ENCODE measurements at regions not wholly inside any gene's neighbourhood (a gene's known extent, or its start where the extent isn't known, plus 50 kb on each side); places are given as distances from the start of the nearest gene placed in this dataset.

- H3K9me3 ChIP-seq (ENCODE audit: control insufficient read depth, insufficient read depth, low read length): peaks cover 25% of the 10 kb centered on the region
- no peaks in the 10 kb centered on the region for H3K36me3 ChIP-seq (ENCODE audit: control insufficient read depth, insufficient read depth, low read length)
- H3K27me3 ChIP-seq (ENCODE audit: control insufficient read depth, insufficient read depth, low read length): no peaks in the 10 kb centered on the region
- no peak overlapping the region for H3K4me3 ChIP-seq (ENCODE audit: low read depth, low read length)
- no peaks in the 10 kb centered on the region for H3K4me1 ChIP-seq (ENCODE audit: control insufficient read depth, insufficient read depth, low read length)
- H3K9ac ChIP-seq (ENCODE audit: low read depth, low read length): no peak overlapping the region
Measured at GRCh38 chr12:34287437-34287836, 265.1 kb downstream of the ALG10 start.

GRCh38 chr12:34287986-34288962 is 266.0 kb downstream of the ALG10 start:
- no peak overlapping the region for H3K4me3 ChIP-seq (ENCODE audit: low read depth, low read length)
- H3K4me1 ChIP-seq (ENCODE audit: control insufficient read depth, insufficient read depth, low read length): no peaks in the 10 kb centered on the region
- H3K9ac ChIP-seq (ENCODE audit: low read depth, low read length): no peak overlapping the region
- H3K36me3 ChIP-seq (ENCODE audit: control insufficient read depth, insufficient read depth, low read length): no peaks in the 10 kb centered on the region
- H3K9me3 ChIP-seq (ENCODE audit: control insufficient read depth, insufficient read depth, low read length): peaks cover 25% of the 10 kb centered on the region
- H3K27me3 ChIP-seq (ENCODE audit: control insufficient read depth, insufficient read depth, low read length): no peaks in the 10 kb centered on the region

- Histone ChIP-seq H3K4me3 (ENCODE audit: low read depth, low read length) (no peak overlapping the region), H3K36me3 (ENCODE audit: control insufficient read depth, insufficient read depth, low read length) (no peaks in the 10 kb centered on the region), H3K9ac (ENCODE audit: low read depth, low read length) (no peak overlapping the region), H3K9me3 (ENCODE audit: control insufficient read depth, insufficient read depth, low read length) (peaks cover 25% of the 10 kb centered on the region), H3K27me3 (ENCODE audit: control insufficient read depth, insufficient read depth, low read length) (no peaks in the 10 kb centered on the region), H3K4me1 (ENCODE audit: control insufficient read depth, insufficient read depth, low read length) (no peaks in the 10 kb centered on the region)
Measured at GRCh38 chr12:34288963-34289345, 266.7 kb downstream of the ALG10 start.

GRCh38 chr12:34289431-34290380 is 267.4 kb downstream of the ALG10 start:
- H3K4me3 ChIP-seq (ENCODE audit: low read depth, low read length): no peak overlapping the region
- no peak overlapping the region for H3K9ac ChIP-seq (ENCODE audit: low read depth, low read length)
- peaks cover 20% of the 10 kb centered on the region for H3K9me3 ChIP-seq (ENCODE audit: control insufficient read depth, insufficient read depth, low read length)
- H3K27me3 ChIP-seq (ENCODE audit: control insufficient read depth, insufficient read depth, low read length): no peaks in the 10 kb centered on the region
- no peaks in the 10 kb centered on the region for H3K36me3 ChIP-seq (ENCODE audit: control insufficient read depth, insufficient read depth, low read length)
- H3K4me1 ChIP-seq (ENCODE audit: control insufficient read depth, insufficient read depth, low read length): no peaks in the 10 kb centered on the region

- Histone ChIP-seq H3K9me3 (ENCODE audit: control insufficient read depth, insufficient read depth, low read length) (peaks cover 15% of the 10 kb centered on the region), H3K36me3 (ENCODE audit: control insufficient read depth, insufficient read depth, low read length) (no peaks in the 10 kb centered on the region), H3K4me1 (ENCODE audit: control insufficient read depth, insufficient read depth, low read length) (no peaks in the 10 kb centered on the region), H3K27me3 (ENCODE audit: control insufficient read depth, insufficient read depth, low read length) (no peaks in the 10 kb centered on the region), H3K9ac (ENCODE audit: low read depth, low read length) (no peak overlapping the region), H3K4me3 (ENCODE audit: low read depth, low read length) (no peak overlapping the region)
Measured at GRCh38 chr12:34290381-34290995, 268.2 kb downstream of the ALG10 start.

GRCh38 chr12:34291001-34291400 is 268.7 kb downstream of the ALG10 start:
- no peaks in the 10 kb centered on the region for H3K27me3 ChIP-seq (ENCODE audit: control insufficient read depth, insufficient read depth, low read length)
- no peak overlapping the region for H3K4me3 ChIP-seq (ENCODE audit: low read depth, low read length)
- H3K9me3 ChIP-seq (ENCODE audit: control insufficient read depth, insufficient read depth, low read length): peaks cover 10% of the 10 kb centered on the region
- H3K36me3 ChIP-seq (ENCODE audit: control insufficient read depth, insufficient read depth, low read length): no peaks in the 10 kb centered on the region
- no peaks in the 10 kb centered on the region for H3K4me1 ChIP-seq (ENCODE audit: control insufficient read depth, insufficient read depth, low read length)
- no peak overlapping the region for H3K9ac ChIP-seq (ENCODE audit: low read depth, low read length)

- Histone ChIP-seq H3K36me3 (ENCODE audit: control insufficient read depth, insufficient read depth, low read length) (no peaks in the 10 kb centered on the region), H3K4me1 (ENCODE audit: control insufficient read depth, insufficient read depth, low read length) (no peaks in the 10 kb centered on the region), H3K9me3 (ENCODE audit: control insufficient read depth, insufficient read depth, low read length) (peaks cover 6% of the 10 kb centered on the region), H3K9ac (ENCODE audit: low read depth, low read length) (no peak overlapping the region), H3K27me3 (ENCODE audit: control insufficient read depth, insufficient read depth, low read length) (no peaks in the 10 kb centered on the region), H3K4me3 (ENCODE audit: low read depth, low read length) (no peak overlapping the region)
Measured at GRCh38 chr12:34291426-34291901, 269.2 kb downstream of the ALG10 start.

GRCh38 chr12:34292736-34293625 is 270.7 kb downstream of the ALG10 start:
- Histone ChIP-seq H3K9me3 (ENCODE audit: control insufficient read depth, insufficient read depth, low read length) (peaks cover 2% of the 10 kb centered on the region), H3K27me3 (ENCODE audit: control insufficient read depth, insufficient read depth, low read length) (no peaks in the 10 kb centered on the region)

GRCh38 chr12:34294137-34294536 is 271.8 kb downstream of the ALG10 start:
- no peaks in the 10 kb centered on the region for H3K27me3 ChIP-seq (ENCODE audit: control insufficient read depth, insufficient read depth, low read length)
- no peaks in the 10 kb centered on the region for H3K4me1 ChIP-seq (ENCODE audit: control insufficient read depth, insufficient read depth, low read length)
- H3K36me3 ChIP-seq (ENCODE audit: control insufficient read depth, insufficient read depth, low read length): no peaks in the 10 kb centered on the region
- H3K9me3 ChIP-seq (ENCODE audit: control insufficient read depth, insufficient read depth, low read length): no peaks in the 10 kb centered on the region
- H3K4me3 ChIP-seq (ENCODE audit: low read depth, low read length): no peak overlapping the region
- no peak overlapping the region for H3K9ac ChIP-seq (ENCODE audit: low read depth, low read length)

More at GRCh38 chr12:34292736-34293625, 270.7 kb downstream of the ALG10 start:
- Histone ChIP-seq H3K4me3 (ENCODE audit: low read depth, low read length) (no peak overlapping the region), H3K9ac (ENCODE audit: low read depth, low read length) (no peak overlapping the region), H3K4me1 (ENCODE audit: control insufficient read depth, insufficient read depth, low read length) (no peaks in the 10 kb centered on the region), H3K36me3 (ENCODE audit: control insufficient read depth, insufficient read depth, low read length) (no peaks in the 10 kb centered on the region)

- H3K36me3 ChIP-seq (ENCODE audit: control insufficient read depth, insufficient read depth, low read length): no peaks in the 10 kb centered on the region
- H3K27me3 ChIP-seq (ENCODE audit: control insufficient read depth, insufficient read depth, low read length): no peaks in the 10 kb centered on the region
- no peaks in the 10 kb centered on the region for H3K9me3 ChIP-seq (ENCODE audit: control insufficient read depth, insufficient read depth, low read length)
- H3K9ac ChIP-seq (ENCODE audit: low read depth, low read length): no peak overlapping the region
- H3K4me3 ChIP-seq (ENCODE audit: low read depth, low read length): no peak overlapping the region
- no peaks in the 10 kb centered on the region for H3K4me1 ChIP-seq (ENCODE audit: control insufficient read depth, insufficient read depth, low read length)
Measured at GRCh38 chr12:34294671-34295365, 272.5 kb downstream of the ALG10 start.

Data from iPS-15b (cell line).